Endodermal cell (in vitro differentiated cells): ENCODE measurements at regions not wholly inside any gene's neighbourhood (a gene's known extent, or its start where the extent isn't known, plus 50 kb on each side); places are given as distances from the start of the nearest gene placed in this dataset.

ENCODE experiments used
- DNase-seq: peaks from one replicate; pipeline ENCODE4 v3.0.0-alpha.2; 2017
- H3K27ac ChIP-seq: 2 replicates; pipeline ENCODE4 v1.5.1; 2013; ENCODE audit warnings: mild to moderate bottlenecking, low read depth, low read length, moderate library complexity
- H3K27me3 ChIP-seq: 2 replicates; pipeline ENCODE4 v1.6.1; 2013; ENCODE audit warnings: mild to moderate bottlenecking, low read length, moderate library complexity; ENCODE audit not compliant: insufficient read depth, control insufficient read depth, poor library complexity, severe bottlenecking
- H3K36me3 ChIP-seq: 2 replicates; pipeline ENCODE4 v1.7.0; 2013; ENCODE audit warnings: mild to moderate bottlenecking, low read length, moderate library complexity; ENCODE audit not compliant: control insufficient read depth, insufficient read depth
- H3K4me1 ChIP-seq: one replicate; pipeline ENCODE4 v1.7.0; 2013; ENCODE audit warnings: low read length; ENCODE audit not compliant: control insufficient read depth, insufficient read depth
- H3K4me3 ChIP-seq: 2 replicates; pipeline ENCODE4 v1.5.1; 2013; ENCODE audit warnings: mild to moderate bottlenecking, low read length, moderate library complexity
- H3K9ac ChIP-seq: 2 replicates; pipeline ENCODE4 v1.6.1; 2013; ENCODE audit warnings: mild to moderate bottlenecking, low read length, moderate library complexity; ENCODE audit not compliant: poor library complexity, severe bottlenecking; ENCODE audit errors: extremely low read depth
- H3K9me3 ChIP-seq: 2 replicates; pipeline ENCODE4 v1.6.1; 2013; ENCODE audit warnings: mild to moderate bottlenecking, low read length, moderate library complexity; ENCODE audit not compliant: control insufficient read depth
- H3K27ac Mint-ChIP-seq: 2 replicates; pipeline ENCODE4 v1.8.0; 2020; ENCODE audit warnings: mixed read lengths
- H3K27me3 Mint-ChIP-seq: 2 replicates; pipeline ENCODE4 v1.8.0; 2021; ENCODE audit warnings: mild to moderate bottlenecking, mixed read lengths; ENCODE audit not compliant: insufficient read depth
- H3K36me3 Mint-ChIP-seq: 2 replicates; pipeline ENCODE4 v1.8.0; 2020; ENCODE audit warnings: low read depth, mixed read lengths
- H3K4me1 Mint-ChIP-seq: 2 replicates; pipeline ENCODE4 v1.8.0; 2020; ENCODE audit warnings: mixed read lengths
- H3K4me3 Mint-ChIP-seq: 2 replicates; pipeline ENCODE4 v1.8.0; 2020; ENCODE audit warnings: mild to moderate bottlenecking, moderate library complexity, mixed read lengths
- H3K9me3 Mint-ChIP-seq: 2 replicates; pipeline ENCODE4 v1.8.0; 2020; ENCODE audit warnings: mild to moderate bottlenecking, mixed read lengths
- WGBS, 2 experiments: methylation state at CpG; one replicate each; pipeline versions ENCODE4 v1.1.5 to v1.1.7; 2013; ENCODE audit warnings: missing lambda C conversion rate in 2 of 2, mixed read lengths in 1 of 2; ENCODE audit not compliant: insufficient coverage in 1 of 2, insufficient read length in 1 of 2; 5-methylcytosine and 5-hydroxymethylcytosine counted together
- TF ChIP-seq, protein P1 (sequence below): fragments of 200-600 bp; sonication (generic); conservative IDR thresholded peaks from 2 replicates; pipeline ENCODE4 v1.5.0; 2021; ENCODE audit warnings: antibody characterized with exemption, mild to moderate bottlenecking

DNA sequence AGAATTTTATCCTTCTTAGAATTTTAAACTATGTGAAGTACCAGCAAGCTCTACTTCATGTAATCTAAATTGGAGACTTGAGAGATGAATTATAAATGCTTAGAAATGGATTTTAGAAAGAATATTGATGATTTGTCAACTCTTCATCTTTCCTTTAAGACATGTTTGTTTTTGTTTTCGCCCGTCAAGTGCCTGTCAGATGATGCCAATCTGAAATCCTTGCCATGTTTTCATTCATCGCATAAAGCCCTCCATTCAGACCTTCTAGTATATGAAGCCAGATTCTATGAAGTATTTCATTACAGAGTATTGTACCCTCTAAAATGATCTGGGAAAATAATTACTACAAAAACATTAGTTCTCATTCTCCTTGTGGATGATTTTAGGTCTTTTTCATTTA, 223.2 kb upstream of the SOX2 start:
- WGBS, 2 experiments, result 85 to 91% methylated on average over 2 to 3 of the region's 3 CpGs
- H3K36me3 ChIP-seq, result no peaks in the 10 kb centered on the region
- no peaks in the 10 kb centered on the region for H3K27me3 ChIP-seq
- H3K27ac ChIP-seq, result no peak overlapping the region
- H3K9me3 ChIP-seq, result no peaks in the 10 kb centered on the region
- H3K4me1 ChIP-seq, result no peaks in the 10 kb centered on the region
- no peak overlapping the region for H3K4me3 ChIP-seq
- TF ChIP-seq, protein P1, sequence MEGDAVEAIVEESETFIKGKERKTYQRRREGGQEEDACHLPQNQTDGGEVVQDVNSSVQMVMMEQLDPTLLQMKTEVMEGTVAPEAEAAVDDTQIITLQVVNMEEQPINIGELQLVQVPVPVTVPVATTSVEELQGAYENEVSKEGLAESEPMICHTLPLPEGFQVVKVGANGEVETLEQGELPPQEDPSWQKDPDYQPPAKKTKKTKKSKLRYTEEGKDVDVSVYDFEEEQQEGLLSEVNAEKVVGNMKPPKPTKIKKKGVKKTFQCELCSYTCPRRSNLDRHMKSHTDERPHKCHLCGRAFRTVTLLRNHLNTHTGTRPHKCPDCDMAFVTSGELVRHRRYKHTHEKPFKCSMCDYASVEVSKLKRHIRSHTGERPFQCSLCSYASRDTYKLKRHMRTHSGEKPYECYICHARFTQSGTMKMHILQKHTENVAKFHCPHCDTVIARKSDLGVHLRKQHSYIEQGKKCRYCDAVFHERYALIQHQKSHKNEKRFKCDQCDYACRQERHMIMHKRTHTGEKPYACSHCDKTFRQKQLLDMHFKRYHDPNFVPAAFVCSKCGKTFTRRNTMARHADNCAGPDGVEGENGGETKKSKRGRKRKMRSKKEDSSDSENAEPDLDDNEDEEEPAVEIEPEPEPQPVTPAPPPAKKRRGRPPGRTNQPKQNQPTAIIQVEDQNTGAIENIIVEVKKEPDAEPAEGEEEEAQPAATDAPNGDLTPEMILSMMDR, result no peak
- H3K36me3 Mint-ChIP-seq, result no peaks in the 10 kb centered on the region
- no peak for DNase-seq
- peaks cover 3% of the 10 kb centered on the region for H3K4me1 Mint-ChIP-seq
- no peak overlapping the region for H3K4me3 Mint-ChIP-seq
- H3K9me3 Mint-ChIP-seq, result no peaks in the 10 kb centered on the region
- H3K9ac ChIP-seq, result no peak overlapping the region
- H3K27ac Mint-ChIP-seq, result no peak overlapping the region
- peaks cover 2% of the 10 kb centered on the region for H3K27me3 Mint-ChIP-seq

DNA sequence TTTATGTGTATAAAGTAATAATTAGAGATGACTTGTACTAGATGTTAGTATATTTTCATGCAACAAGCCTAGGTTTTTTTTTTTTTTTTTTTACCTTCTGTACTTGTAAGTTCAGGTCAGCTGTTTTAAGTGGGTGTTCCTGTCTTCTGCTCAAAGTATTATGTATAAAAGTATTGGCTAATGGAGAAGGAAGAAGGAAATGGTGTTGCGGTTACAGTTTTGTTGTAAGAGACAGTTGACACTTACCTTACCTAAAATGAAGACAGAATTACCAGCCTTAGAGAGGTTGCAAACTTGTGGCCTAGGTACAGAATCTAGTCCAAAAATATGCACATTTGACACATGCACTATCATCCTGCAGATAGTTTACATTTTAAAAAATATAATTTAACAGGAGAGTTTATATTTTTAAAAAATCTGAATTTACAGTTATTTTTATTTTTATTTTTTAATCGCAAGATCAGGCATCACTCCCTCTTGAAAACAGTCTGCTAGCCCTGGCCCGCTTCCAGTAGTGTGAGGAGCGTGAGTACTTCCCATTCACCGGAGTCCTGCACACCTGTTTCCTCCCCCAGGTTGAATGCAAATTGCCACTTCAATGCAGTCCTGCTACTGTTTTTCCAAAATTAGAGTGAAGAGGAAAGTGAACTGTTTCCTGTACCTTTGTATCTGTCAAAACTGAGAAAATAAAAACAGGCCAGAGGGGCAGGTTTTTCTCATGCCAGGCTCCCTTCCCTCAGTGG, 224.3 kb upstream of the SOX2 start:
- 95 to 100% methylated on average over 2 to 5 of the region's 5 CpGs for WGBS, 2 experiments
- Histone ChIP-seq H3K4me3 (no peak overlapping the region), H3K4me1 (no peaks in the 10 kb centered on the region), H3K9me3 (no peaks in the 10 kb centered on the region), H3K9ac (no peak overlapping the region), H3K27me3 (no peaks in the 10 kb centered on the region), H3K27ac (no peak overlapping the region), H3K36me3 (no peaks in the 10 kb centered on the region)
- H3K9me3 Mint-ChIP-seq, result no peaks in the 10 kb centered on the region
- DNase-seq, result no peak
- peaks cover 3% of the 10 kb centered on the region for H3K4me1 Mint-ChIP-seq
- TF ChIP-seq, protein P1, result no peak
- H3K36me3 Mint-ChIP-seq, result no peaks in the 10 kb centered on the region
- no peak overlapping the region for H3K4me3 Mint-ChIP-seq
- no peak overlapping the region for H3K27ac Mint-ChIP-seq
- peaks cover 2% of the 10 kb centered on the region for H3K27me3 Mint-ChIP-seq

DNA sequence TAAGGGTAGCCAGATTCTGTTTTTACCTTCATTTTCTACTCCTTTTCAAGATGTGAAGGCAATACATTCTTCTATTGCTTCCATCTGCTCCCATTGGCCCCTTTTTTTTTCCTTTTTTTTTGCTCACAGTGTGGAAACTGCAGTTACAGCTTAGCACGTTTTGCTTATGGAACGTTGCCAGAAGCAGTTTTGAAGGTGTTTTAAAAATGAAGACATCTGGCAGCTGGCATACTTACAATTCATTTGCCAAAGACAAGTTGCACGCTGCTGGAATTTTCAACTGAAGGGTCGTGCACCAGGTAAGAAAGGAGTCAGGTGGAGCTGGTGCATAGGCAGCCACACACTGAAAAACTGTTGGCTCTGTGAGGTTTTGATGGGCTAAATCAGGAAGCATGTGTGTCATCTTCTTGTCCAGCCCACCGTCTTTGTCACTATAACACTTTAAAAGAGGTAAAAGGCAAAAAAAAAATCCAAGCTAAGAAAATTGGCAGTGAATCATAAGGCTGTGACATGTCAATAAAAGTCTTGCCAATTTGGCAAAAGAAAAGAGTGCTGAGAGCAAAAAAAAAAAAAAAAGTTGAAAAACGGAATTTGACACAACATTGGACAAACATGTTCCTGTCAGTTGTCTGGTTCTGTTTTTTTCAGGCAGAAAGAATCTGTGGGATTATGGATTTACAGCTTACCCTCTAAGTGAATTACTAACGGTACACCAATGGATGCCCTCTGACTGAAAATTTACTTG, 225.4 kb upstream of the SOX2 start:
- WGBS, 2 experiments, result 82 to 92% methylated on average over 4 to 7 of the region's 7 CpGs
- Histone ChIP-seq H3K4me1 (no peaks in the 10 kb centered on the region), H3K27me3 (no peaks in the 10 kb centered on the region), H3K9ac (no peak overlapping the region), H3K27ac (no peak overlapping the region), H3K4me3 (no peak overlapping the region), H3K9me3 (no peaks in the 10 kb centered on the region), H3K36me3 (no peaks in the 10 kb centered on the region)
- H3K4me1 Mint-ChIP-seq, result peaks cover 3% of the 10 kb centered on the region
- H3K27ac Mint-ChIP-seq, result no peak overlapping the region
- peaks cover 2% of the 10 kb centered on the region for H3K27me3 Mint-ChIP-seq
- no peak overlapping the region for H3K4me3 Mint-ChIP-seq
- H3K9me3 Mint-ChIP-seq, result no peaks in the 10 kb centered on the region
- no peaks in the 10 kb centered on the region for H3K36me3 Mint-ChIP-seq
- TF ChIP-seq, protein P1, result no peak
- no peak for DNase-seq
